ENCODE measurements at regions not wholly inside any gene's neighbourhood (a gene's known extent, or its start where the extent isn't known, plus 50 kb on each side); places are given as distances from the start of the nearest gene placed in this dataset.

DNA sequence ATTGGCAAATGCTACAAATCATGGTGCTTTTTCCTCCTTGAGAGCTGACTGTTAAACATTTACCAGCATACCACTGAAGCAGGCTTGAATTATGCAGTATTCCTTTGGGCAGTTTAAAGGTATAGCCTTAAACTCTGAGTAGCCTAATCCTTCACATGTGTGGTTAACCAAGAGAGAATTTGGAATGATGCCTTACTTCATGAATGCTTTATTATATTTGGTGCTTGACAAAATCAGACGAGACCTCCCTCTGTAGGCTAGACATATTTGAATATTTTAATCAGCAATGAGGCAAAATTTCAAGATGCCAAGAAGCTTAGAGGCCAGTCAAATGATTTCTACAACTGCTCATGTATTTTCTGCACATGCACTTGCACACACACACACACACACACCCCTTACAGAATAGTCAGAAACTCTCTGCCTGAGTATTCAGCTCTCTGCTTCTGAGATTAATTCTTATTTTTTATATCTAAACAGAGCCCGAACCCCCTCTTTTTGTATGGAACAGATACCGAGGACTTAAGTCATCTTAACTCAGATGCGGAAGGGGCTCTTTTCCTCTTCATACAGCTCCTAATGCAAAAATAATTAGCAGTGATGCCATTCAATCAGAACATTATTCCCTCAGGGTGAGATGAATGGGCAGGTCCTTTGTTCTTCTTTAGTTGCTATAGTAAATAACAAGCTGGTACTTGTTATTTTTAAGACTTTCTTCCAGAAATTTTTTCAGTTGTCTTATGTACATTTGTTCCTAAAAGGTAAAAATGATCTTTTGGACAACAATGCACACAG, 195.5 kb upstream of the TMC3 start:
- no peak for TF ChIP-seq TAF1 (IDR thresholded peaks at IDR 0.05; ENCODE audit: borderline replicate concordance, insufficient read depth, low read length)
- no peak for TF ChIP-seq POLR2AphosphoS5 (IDR thresholded peaks at IDR 0.05; ENCODE audit: low read depth, low read length)

Measured in PFSK-1 (cell line).